ENCODE measurements at regions not wholly inside any gene's neighbourhood (a gene's known extent, or its start where the extent isn't known, plus 50 kb on each side); places are given as distances from the start of the nearest gene placed in this dataset.
"Not testable (repeated sequence)": the region's sequence is repeated elsewhere in the genome, so short reads cannot be mapped to it uniquely, and the experiment has no call there.

- Histone ChIP-seq H3K27me3 (no peaks in the 10 kb centered on the region), H3K4me3 (no peak overlapping the region), H3K27ac (no peak overlapping the region), H3K9me3 (no peaks in the 10 kb centered on the region), H3K4me1 (no peaks in the 10 kb centered on the region), H3K36me3 (no peaks in the 10 kb centered on the region)
- DNase-seq (no peak), ATAC-seq (no peak), FAIRE-seq (no peak)
- intact Hi-C loops (cut with DNase I), result no loop called here
- TF ChIP-seq CTCF (IDR thresholded peaks at IDR 0.05), result no peak
- WGBS, 2 donors, result 43% methylated on average over 5 of the region's 5 CpGs
Observed at GRCh38 chr10:9381733-9382532, 1327.4 kb downstream of the GATA3 start.

GRCh38 chr10:9382533-9382866, 1328.0 kb downstream of the GATA3 start:
- no peaks in the 10 kb centered on the region for H3K27me3 ChIP-seq
- no peaks in the 10 kb centered on the region for H3K9me3 ChIP-seq
- H3K4me3 ChIP-seq, result no peak overlapping the region
- FAIRE-seq (no peak), ATAC-seq (no peak), DNase-seq (no peak)
- 41 to 49% methylated on average over 3 of the region's 3 CpGs for WGBS, 2 donors
- no peak for TF ChIP-seq CTCF (IDR thresholded peaks at IDR 0.05)
- intact Hi-C loops (cut with DNase I), result no loop called here
- H3K27ac ChIP-seq, result no peak overlapping the region
- no peaks in the 10 kb centered on the region for H3K4me1 ChIP-seq
- no peaks in the 10 kb centered on the region for H3K36me3 ChIP-seq

- ATAC-seq (no peak), FAIRE-seq (no peak)
Observed at GRCh38 chr10:9390516-9390915, 1336.0 kb downstream of the GATA3 start.

GRCh38 chr10:9399275-9399983, 1344.9 kb downstream of the GATA3 start:
- H3K4me3 ChIP-seq, result no peak overlapping the region
- no peak for TF ChIP-seq CTCF (IDR thresholded peaks at IDR 0.05)
- FAIRE-seq, result no peak
- H3K4me1 ChIP-seq, result no peaks in the 10 kb centered on the region
- intact Hi-C loops (cut with DNase I), result no loop called here
- H3K27ac ChIP-seq, result no peak overlapping the region
- ATAC-seq, result no peak
- H3K27me3 ChIP-seq, result no peaks in the 10 kb centered on the region
- WGBS, 2 donors, result 53 to 55% methylated on average over 6 of the region's 6 CpGs
- no peaks in the 10 kb centered on the region for H3K9me3 ChIP-seq
- no peaks in the 10 kb centered on the region for H3K36me3 ChIP-seq
- no peak for DNase-seq

More at GRCh38 chr10:9390516-9390915, 1336.0 kb downstream of the GATA3 start:
- no peaks in the 10 kb centered on the region for H3K36me3 ChIP-seq
- no peaks in the 10 kb centered on the region for H3K4me1 ChIP-seq
- intact Hi-C loops (cut with DNase I), result no loop called here
- no peaks in the 10 kb centered on the region for H3K27me3 ChIP-seq
- no peaks in the 10 kb centered on the region for H3K9me3 ChIP-seq
- TF ChIP-seq CTCF (IDR thresholded peaks at IDR 0.05), result no peak
- H3K4me3 ChIP-seq, result no peak overlapping the region
- no peak overlapping the region for H3K27ac ChIP-seq
- DNase-seq, result no peak
- WGBS, 2 donors, result 73 to 81% methylated on average over 3 of the region's 3 CpGs

- H3K36me3 ChIP-seq; FAIRE-seq; H3K4me1 ChIP-seq; DNase-seq; H3K27ac ChIP-seq; H3K4me3 ChIP-seq; intact Hi-C loops (cut with DNase I); ATAC-seq; H3K27me3 ChIP-seq; H3K9me3 ChIP-seq: not testable (repeated sequence)
- WGBS, 2 donors, result 70 to 77% methylated on average over 11 of the region's 11 CpGs
Observed at GRCh38 chr10:9402067-9402466, 1347.6 kb downstream of the GATA3 start.

GRCh38 chr10:9402507-9403195, 1348.2 kb downstream of the GATA3 start:
- 50 to 55% methylated on average over 9 of the region's 9 CpGs for WGBS, 2 donors
- DNase-seq; H3K9me3 ChIP-seq; H3K36me3 ChIP-seq; H3K4me1 ChIP-seq; FAIRE-seq; intact Hi-C loops (cut with DNase I); H3K4me3 ChIP-seq; H3K27ac ChIP-seq; ATAC-seq; H3K27me3 ChIP-seq: not testable (repeated sequence)

- H3K4me1 ChIP-seq; H3K36me3 ChIP-seq; intact Hi-C loops (cut with DNase I); H3K4me3 ChIP-seq; DNase-seq; H3K27ac ChIP-seq; H3K27me3 ChIP-seq; H3K9me3 ChIP-seq; ATAC-seq; FAIRE-seq: not testable (repeated sequence)
- 88 to 90% methylated on average over 29 of the region's 29 CpGs for WGBS, 2 donors
Observed at GRCh38 chr10:9407201-9407600, 1352.7 kb downstream of the GATA3 start.
